SK-N-SH (cell line): ENCODE measurements at regions not wholly inside any gene's neighbourhood (a gene's known extent, or its start where the extent isn't known, plus 50 kb on each side); places are given as distances from the start of the nearest gene placed in this dataset.

ENCODE experiments used
- CTCF ChIA-PET: fragments of 300-600, 350-600 bp; formaldehyde crosslinking; extraction: SDS; loops from one replicate; lab custom pipeline; 2021; lab: Yijun Ruan, JAX
- POLR2A ChIA-PET: fragments of 350-600 bp; sonication (Branson Sonifier 250); formaldehyde crosslinking; extraction: SDS; loops from one replicate; lab custom pipeline; 2020; ENCODE audit warnings: antibody characterized with exemption, inconsistent platforms; lab: Yijun Ruan, JAX
- DNase-seq: peaks from one replicate; pipeline ENCODE4 v3.0.0; 2012
- H2AFZ ChIP-seq: fragments of 200-600 bp; sonication (generic); 2 replicates; pipeline ENCODE4 v1.8.1; 2016; ENCODE audit warnings: antibody characterized with exemption, mild to moderate bottlenecking, low read depth
- H3F3A ChIP-seq: fragments of 200-600 bp; sonication (generic); replicated peaks from 2 replicates; pipeline ENCODE3; 2016; ENCODE audit warnings: antibody characterized with exemption, mild to moderate bottlenecking; ENCODE audit not compliant: insufficient read depth
- H3K27ac ChIP-seq, 2 experiments: fragments of 200-500 bp in 1 of 2; fragments of 200-600 bp in 1 of 2; sonication (Bioruptor generic) in 1 of 2; sonication (generic), shearing (Covaris generic) in 1 of 2; 2 replicates each; pipeline versions ENCODE4 v1.5.1 to v1.6.1; 2014 to 2016; ENCODE audit warnings: low read depth in 2 of 2, inconsistent platforms in 1 of 2, low read length in 1 of 2, mild to moderate bottlenecking in 1 of 2, mixed read lengths in 1 of 2
- H3K27me3 ChIP-seq: fragments of 200-600 bp; sonication (generic), shearing (Covaris generic); 2 replicates; pipeline ENCODE4 v1.6.1; 2016; ENCODE audit warnings: mixed run types; ENCODE audit not compliant: insufficient read depth
- H3K36me3 ChIP-seq, 2 experiments: fragments of 200-500 bp in 1 of 2; fragments of 200-600 bp in 1 of 2; sonication (Bioruptor generic) in 1 of 2; sonication (generic) in 1 of 2; replicated peaks in 1 of 2; 2 replicates each; pipeline versions ENCODE3 to v1.5.1; 2014 to 2016; ENCODE audit warnings: low read length in 1 of 2, mild to moderate bottlenecking in 1 of 2; ENCODE audit not compliant: insufficient read depth in 2 of 2, control insufficient read depth in 1 of 2
- H3K4me1 ChIP-seq, 2 experiments: fragments of 200-500 bp in 1 of 2; fragments of 200-600 bp in 1 of 2; sonication (Bioruptor generic) in 1 of 2; sonication (generic), shearing (Covaris generic) in 1 of 2; 2 replicates each; pipeline versions ENCODE4 v1.5.1 to v1.6.1; 2014 to 2016; ENCODE audit warnings: low read depth in 1 of 2, low read length in 1 of 2, mixed run types in 1 of 2; ENCODE audit not compliant: insufficient read depth in 2 of 2, control insufficient read depth in 1 of 2
- H3K4me2 ChIP-seq: fragments of 200-600 bp; sonication (generic), shearing (Covaris generic); 2 replicates; pipeline ENCODE4 v1.6.1; 2017; ENCODE audit warnings: mixed run types
- H3K4me3 ChIP-seq, 2 experiments: fragments of 200-500 bp in 1 of 2; fragments of 200-600 bp in 1 of 2; sonication (Bioruptor generic) in 1 of 2; sonication (generic), shearing (Covaris generic) in 1 of 2; 2 replicates each; pipeline versions ENCODE4 v1.5.1 to v1.8.1; 2014 to 2016; ENCODE audit warnings: low read depth in 2 of 2, inconsistent platforms in 1 of 2, low read length in 1 of 2, mild to moderate bottlenecking in 1 of 2, mixed read lengths in 1 of 2, moderate library complexity in 1 of 2
- H3K79me2 ChIP-seq: fragments of 200-600 bp; sonication (generic); 2 replicates; pipeline ENCODE4 v1.8.1; 2017; ENCODE audit warnings: mild to moderate bottlenecking; ENCODE audit not compliant: insufficient read depth
- H3K9ac ChIP-seq: fragments of 200-600 bp; sonication (generic); 2 replicates; pipeline ENCODE4 v1.6.1; 2017; ENCODE audit warnings: mixed run types
- H3K9me2 ChIP-seq: fragments of 200-600 bp; sonication (generic); 2 replicates; pipeline ENCODE4 v1.6.1; 2017; ENCODE audit warnings: mixed run types
- H3K9me3 ChIP-seq: fragments of 200-600 bp; sonication (generic); 2 replicates; pipeline ENCODE4 v1.6.1; 2017; ENCODE audit warnings: mixed run types, mild to moderate bottlenecking, moderate library complexity
- H4K20me1 ChIP-seq: fragments of 200-600 bp; sonication (generic); 2 replicates; pipeline ENCODE4 v1.6.1; 2017; ENCODE audit warnings: mild to moderate bottlenecking, mixed run types; ENCODE audit not compliant: insufficient read depth
- FOXJ3 ChIP-seq: sonication (generic); formaldehyde crosslinking; IDR thresholded peaks from 2 replicates; pipeline ENCODE4 v1.5.1; 2020; ENCODE audit warnings: mild to moderate bottlenecking, missing genetic modification reagents
- GABPA ChIP-seq: IDR thresholded peaks from 2 replicates; pipeline ENCODE4 v1.4.0; 2012; ENCODE audit warnings: low read depth, mild to moderate bottlenecking
- JUND ChIP-seq: IDR thresholded peaks from 2 replicates; pipeline ENCODE4 v1.4.0; 2012
- MEF2A ChIP-seq: IDR thresholded peaks from 2 replicates; pipeline ENCODE4 v1.4.0; 2012; ENCODE audit warnings: low read depth, borderline replicate concordance
- NRF1 ChIP-seq: IDR thresholded peaks from 2 replicates; pipeline ENCODE4 v1.6.1; 2012; ENCODE audit warnings: low read depth, mild to moderate bottlenecking, low read length
- PBX3 ChIP-seq: IDR thresholded peaks from 2 replicates; pipeline ENCODE4; 2012
- POLR2AphosphoS5 ChIP-seq: IDR thresholded peaks from 2 replicates; pipeline ENCODE4 v1.6.1; 2012; ENCODE audit warnings: low read depth, low read length
- RAD21 ChIP-seq: IDR thresholded peaks from 2 replicates; pipeline ENCODE4 v1.6.1; 2012; ENCODE audit warnings: mild to moderate bottlenecking, low read length
- RCOR1 ChIP-seq: fragments of 150-350 bp; IDR thresholded peaks from 2 replicates; pipeline ENCODE4 v1.6.1; 2017; ENCODE audit warnings: antibody characterized with exemption, low read length
- RXRA ChIP-seq: IDR thresholded peaks from 2 replicates; pipeline ENCODE4 v1.4.0; 2012; ENCODE audit warnings: low read depth, mild to moderate bottlenecking, borderline replicate concordance
- TAF1 ChIP-seq: IDR thresholded peaks from 2 replicates; pipeline ENCODE4 v1.6.1; 2012; ENCODE audit warnings: low read depth, mild to moderate bottlenecking, low read length, moderate library complexity, borderline replicate concordance
- TCF12 ChIP-seq: IDR thresholded peaks from 2 replicates; pipeline ENCODE4 v1.4.0; 2012
- USF1 ChIP-seq: IDR thresholded peaks from 2 replicates; pipeline ENCODE4 v1.4.0; 2012; ENCODE audit warnings: low read depth, borderline replicate concordance
- WGBS: methylation state at CpG from one replicate; pipeline ENCODE4 v1.1.6; 2017; ENCODE audit warnings: low lambda C conversion rate; 5-methylcytosine and 5-hydroxymethylcytosine counted together
- TF ChIP-seq, protein P1 (sequence below): IDR thresholded peaks from 2 replicates; pipeline ENCODE4 v1.4.0; 2012; ENCODE audit warnings: low read depth, borderline replicate concordance

DNA sequence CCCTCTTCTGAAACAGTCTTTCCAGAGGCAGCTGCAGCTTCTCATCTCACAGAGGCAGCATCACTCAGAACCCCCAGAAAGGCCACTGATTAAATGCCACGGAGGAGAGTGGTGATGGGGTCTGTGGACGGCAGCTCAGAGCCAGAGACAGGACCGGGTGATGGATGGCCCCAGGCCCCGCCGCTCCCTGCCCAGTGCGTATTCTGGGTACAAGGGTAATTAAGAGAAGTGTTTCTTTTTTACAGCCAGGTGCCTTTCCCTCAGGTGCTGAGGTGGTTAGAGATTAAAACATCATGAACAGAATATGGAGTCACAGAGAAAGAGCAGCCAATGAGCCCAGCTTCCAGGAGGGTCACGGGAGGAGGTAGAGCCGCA lies 434.5 kb downstream of the PREX1 start:
- TF ChIP-seq POLR2AphosphoS5 (no peak), TAF1 (no peak), RXRA (no peak), PBX3 (no peak), NRF1 (no peak), JUND (no peak), USF1 (no peak), RAD21 (no peak)
- CTCF ChIA-PET: interaction anchor here (1.9 kb wide), 1 partner anchor 607 kb away, joined by 7 read pairs; no protein-coding TSS in a partner anchor
- Histone ChIP-seq H3K36me3 (no peaks in the 10 kb centered on the region), H3F3A (no peaks in the 10 kb centered on the region), H4K20me1 (no peaks in the 10 kb centered on the region), H3K79me2 (no peaks in the 10 kb centered on the region), H2AFZ (no peak overlapping the region), H3K27me3 (no peaks in the 10 kb centered on the region; the same call in none of the 2 replicates), H3K4me3 (no peak overlapping the region), H3K9me2 (no peaks in the 10 kb centered on the region), H3K9ac (no peak overlapping the region), H3K27ac (no peak overlapping the region), H3K9me3 (no peaks in the 10 kb centered on the region), H3K4me1 (peaks cover 0 to 31% of the 10 kb centered on the region in 2 experiments; a peak in 2 of 4 replicates), H3K4me2 (no peak overlapping the region)
- no peak for DNase-seq
- WGBS: 82% methylated on average over 8 of the region's 8 CpGs
- POLR2A ChIA-PET: no interaction called here

- no peak for DNase-seq
- Histone ChIP-seq H3K4me3 (no peak overlapping the region; a peak in 1 of 4 replicates), H4K20me1 (no peaks in the 10 kb centered on the region), H3K4me1 (peaks cover 0 to 25% of the 10 kb centered on the region in 2 experiments; a peak in 2 of 4 replicates), H3K9me2 (no peaks in the 10 kb centered on the region), H3K79me2 (no peaks in the 10 kb centered on the region), H3K9ac (no peak overlapping the region), H3K4me2 (no peak overlapping the region), H3K27ac (no peak overlapping the region), H3K36me3 (no peaks in the 10 kb centered on the region), H2AFZ (no peak overlapping the region), H3F3A (no peaks in the 10 kb centered on the region), H3K27me3 (no peaks in the 10 kb centered on the region; the same call in none of the 2 replicates), H3K9me3 (no peaks in the 10 kb centered on the region)
- 29% methylated on average over 7 of the region's 13 CpGs for WGBS
- ChIA-PET POLR2A (no interaction called here), CTCF (interaction anchor here (1.9 kb wide), 1 partner anchor 606 kb away, joined by 7 read pairs; no protein-coding TSS in a partner anchor)
- TF ChIP-seq GABPA (no peak), TCF12 (no peak), USF1 (no peak), FOXJ3 (CRISPR knock-in tag) (no peak), RCOR1 (no peak), MEF2A (no peak)
- TF ChIP-seq, protein P1, sequence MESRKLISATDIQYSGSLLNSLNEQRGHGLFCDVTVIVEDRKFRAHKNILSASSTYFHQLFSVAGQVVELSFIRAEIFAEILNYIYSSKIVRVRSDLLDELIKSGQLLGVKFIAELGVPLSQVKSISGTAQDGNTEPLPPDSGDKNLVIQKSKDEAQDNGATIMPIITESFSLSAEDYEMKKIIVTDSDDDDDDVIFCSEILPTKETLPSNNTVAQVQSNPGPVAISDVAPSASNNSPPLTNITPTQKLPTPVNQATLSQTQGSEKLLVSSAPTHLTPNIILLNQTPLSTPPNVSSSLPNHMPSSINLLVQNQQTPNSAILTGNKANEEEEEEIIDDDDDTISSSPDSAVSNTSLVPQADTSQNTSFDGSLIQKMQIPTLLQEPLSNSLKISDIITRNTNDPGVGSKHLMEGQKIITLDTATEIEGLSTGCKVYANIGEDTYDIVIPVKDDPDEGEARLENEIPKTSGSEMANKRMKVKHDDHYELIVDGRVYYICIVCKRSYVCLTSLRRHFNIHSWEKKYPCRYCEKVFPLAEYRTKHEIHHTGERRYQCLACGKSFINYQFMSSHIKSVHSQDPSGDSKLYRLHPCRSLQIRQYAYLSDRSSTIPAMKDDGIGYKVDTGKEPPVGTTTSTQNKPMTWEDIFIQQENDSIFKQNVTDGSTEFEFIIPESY: no peak
Observed at GRCh38 chr20:48392407-48393310, 435.1 kb downstream of the PREX1 start.
